ENCODE measurements at regions not wholly inside any gene's neighbourhood (a gene's known extent, or its start where the extent isn't known, plus 50 kb on each side); places are given as distances from the start of the nearest gene placed in this dataset.

DNA sequence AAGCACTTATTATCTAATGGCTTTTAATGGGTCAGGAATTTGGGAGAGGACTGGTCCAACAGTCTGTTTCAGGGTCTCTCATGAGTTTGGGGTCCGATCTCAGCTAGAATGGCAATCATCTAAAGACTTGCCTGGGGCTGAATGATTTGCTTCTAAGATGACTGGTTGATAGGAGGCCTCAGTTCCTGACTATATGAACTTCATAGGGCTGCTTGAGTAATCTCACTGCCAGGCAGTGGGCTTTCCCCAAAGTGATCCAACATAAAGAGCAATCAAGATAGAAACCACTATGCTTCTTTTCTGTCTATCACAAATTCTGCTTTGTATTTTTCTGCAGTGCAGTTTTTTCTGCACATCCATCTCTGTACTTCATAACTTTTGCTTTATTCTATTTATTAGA is 793.5 kb upstream of the CHAC2 start:
- no peak for DNase-seq
- Histone ChIP-seq H3K4me1 (no peaks in the 10 kb centered on the region), H3K9me3 (no peaks in the 10 kb centered on the region), H3K36me3 (no peaks in the 10 kb centered on the region), H3K4me3 (no peak overlapping the region), H3K27me3 (no peaks in the 10 kb centered on the region), H3K27ac (no peak overlapping the region)
- in situ Hi-C loops (cut with MboI; ENCODE audit: low pct_ligation_motif_present in 1 of 4, low pct_unique_long_range_greater_than_20kb in 1 of 4, low sequenced_read_pairs in 3 of 4) (no loop called here), intact Hi-C loops (cut with DNase I; ENCODE audit: low total_unique reads) (no loop called here)
- no peak for TF ChIP-seq POLR2AphosphoS5 (IDR thresholded peaks at IDR 0.05)
- TF ChIP-seq POLR2A (IDR thresholded peaks at IDR 0.05), result no peak
- TF ChIP-seq EP300 (IDR thresholded peaks at IDR 0.05; ENCODE audit: low read depth), result no peak
- no peak for TF ChIP-seq CTCF (IDR thresholded peaks at IDR 0.05)
- 75% methylated on average over 1 of the region's 1 CpG; no CpG with 5 or more reads in 1 of the 2 donors for WGBS, 2 donors (ENCODE audit: low coverage in 1 of 2)

DNA sequence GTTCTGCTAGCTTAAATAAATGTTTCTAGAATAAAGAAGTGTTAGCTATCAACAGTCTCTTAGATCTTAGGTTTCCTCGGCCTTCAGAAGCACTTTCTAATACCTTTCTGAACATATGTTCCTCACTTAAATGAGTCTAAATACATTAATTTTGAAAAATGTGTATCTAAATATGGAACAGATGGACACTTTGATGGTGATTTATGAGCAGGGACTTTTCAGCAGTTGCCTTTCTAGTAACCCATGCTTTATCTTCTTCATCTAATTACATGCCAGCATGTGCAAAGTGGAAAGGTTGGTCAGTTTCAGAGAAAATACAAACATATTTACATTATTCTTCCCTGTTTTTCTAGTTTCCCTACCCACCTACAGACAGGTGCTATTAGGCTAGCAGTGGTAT is 797.0 kb upstream of the CHAC2 start:
- 64 to 78% methylated on average over 1 of the region's 1 CpG for WGBS, 2 donors (ENCODE audit: low coverage in 1 of 2)
- in situ Hi-C loops (cut with MboI; ENCODE audit: low pct_ligation_motif_present in 1 of 4, low pct_unique_long_range_greater_than_20kb in 1 of 4, low sequenced_read_pairs in 3 of 4) (no loop called here), intact Hi-C loops (cut with DNase I; ENCODE audit: low total_unique reads) (no loop called here)
- DNase-seq, result no peak
- no peak overlapping the region for H3K4me3 ChIP-seq
- no peaks in the 10 kb centered on the region for H3K4me1 ChIP-seq
- no peak for TF ChIP-seq POLR2AphosphoS5 (IDR thresholded peaks at IDR 0.05)
- TF ChIP-seq CTCF (IDR thresholded peaks at IDR 0.05), result no peak
- TF ChIP-seq POLR2A (IDR thresholded peaks at IDR 0.05), result no peak
- no peak for TF ChIP-seq EP300 (IDR thresholded peaks at IDR 0.05; ENCODE audit: low read depth)
- no peaks in the 10 kb centered on the region for H3K27me3 ChIP-seq
- no peaks in the 10 kb centered on the region for H3K9me3 ChIP-seq
- no peaks in the 10 kb centered on the region for H3K36me3 ChIP-seq
- H3K27ac ChIP-seq, result no peak overlapping the region

DNA sequence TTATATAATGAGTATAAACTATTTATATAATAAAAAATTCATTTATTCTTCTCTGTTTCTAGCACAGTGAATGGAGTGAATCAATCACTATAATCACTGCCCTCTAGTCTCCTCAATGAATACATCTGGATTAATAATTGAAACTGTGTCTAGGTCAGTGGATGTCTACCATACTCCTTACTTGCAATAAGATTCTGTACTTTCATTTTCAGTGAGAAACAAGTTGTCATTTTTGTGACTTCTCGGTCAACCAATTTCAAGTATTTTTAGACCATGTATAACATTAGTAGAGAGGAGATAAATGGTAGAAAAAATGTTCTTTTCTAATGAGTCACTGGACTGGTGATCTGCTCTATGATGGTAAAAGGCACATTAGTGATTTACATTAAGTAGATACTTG is 799.6 kb upstream of the CHAC2 start:
- in situ Hi-C loops (cut with MboI; ENCODE audit: low pct_ligation_motif_present in 1 of 4, low pct_unique_long_range_greater_than_20kb in 1 of 4, low sequenced_read_pairs in 3 of 4), result no loop called here

GRCh38 chr2:52964916-52965530 is 802.6 kb upstream of the CHAC2 start:
- no peak overlapping the region for H3K27ac ChIP-seq
- H3K36me3 ChIP-seq, result no peaks in the 10 kb centered on the region
- H3K27me3 ChIP-seq, result no peaks in the 10 kb centered on the region
- TF ChIP-seq POLR2A (IDR thresholded peaks at IDR 0.05) (no peak), EP300 (IDR thresholded peaks at IDR 0.05; ENCODE audit: low read depth) (no peak), CTCF (IDR thresholded peaks at IDR 0.05) (no peak), POLR2AphosphoS5 (IDR thresholded peaks at IDR 0.05) (no peak)
- WGBS, 2 donors (ENCODE audit: low coverage in 1 of 2), result 54 to 57% methylated on average over 4 of the region's 4 CpGs
- H3K4me3 ChIP-seq, result no peak overlapping the region
- in situ Hi-C loops (cut with MboI; ENCODE audit: low pct_ligation_motif_present in 1 of 4, low pct_unique_long_range_greater_than_20kb in 1 of 4, low sequenced_read_pairs in 3 of 4), result no loop called here
- no peaks in the 10 kb centered on the region for H3K4me1 ChIP-seq
- DNase-seq, result no peak
- H3K9me3 ChIP-seq, result no peaks in the 10 kb centered on the region
- intact Hi-C loops (cut with DNase I; ENCODE audit: low total_unique reads), result no loop called here

More for the DNA sequence above, 799.6 kb upstream of the CHAC2 start:
- H3K4me1 ChIP-seq, result no peaks in the 10 kb centered on the region
- H3K27me3 ChIP-seq, result no peaks in the 10 kb centered on the region
- no peaks in the 10 kb centered on the region for H3K36me3 ChIP-seq
- TF ChIP-seq POLR2AphosphoS5 (IDR thresholded peaks at IDR 0.05), result no peak
- no peak for TF ChIP-seq POLR2A (IDR thresholded peaks at IDR 0.05)
- TF ChIP-seq CTCF (IDR thresholded peaks at IDR 0.05), result no peak
- no peak for TF ChIP-seq EP300 (IDR thresholded peaks at IDR 0.05; ENCODE audit: low read depth)
- DNase-seq, result no peak
- no peak overlapping the region for H3K4me3 ChIP-seq
- no peak overlapping the region for H3K27ac ChIP-seq
- intact Hi-C loops (cut with DNase I; ENCODE audit: low total_unique reads), result no loop called here
- no peaks in the 10 kb centered on the region for H3K9me3 ChIP-seq
- 76 to 100% methylated on average over 1 of the region's 1 CpG for WGBS, 2 donors (ENCODE audit: low coverage in 1 of 2)

Data from transverse colon (tissue), 4 donors.